Epithelial cell of proximal tubule (primary cell): ENCODE measurements at regions not wholly inside any gene's neighbourhood (a gene's known extent, or its start where the extent isn't known, plus 50 kb on each side); places are given as distances from the start of the nearest gene placed in this dataset.

Experiments used
- DNase-seq: peaks from one replicate; pipeline ENCODE4 v3.0.0-alpha.2; 2011; ENCODE audit warnings: low read depth
- H3K4me3 ChIP-seq: 2 replicates; pipeline ENCODE4 v1.5.1; 2011; ENCODE audit warnings: low read depth, mild to moderate bottlenecking, low read length
- CTCF ChIP-seq: conservative IDR thresholded peaks from 2 replicates; pipeline ENCODE4 v1.5.1; 2012; ENCODE audit warnings: low read depth, mild to moderate bottlenecking, low read length

DNA sequence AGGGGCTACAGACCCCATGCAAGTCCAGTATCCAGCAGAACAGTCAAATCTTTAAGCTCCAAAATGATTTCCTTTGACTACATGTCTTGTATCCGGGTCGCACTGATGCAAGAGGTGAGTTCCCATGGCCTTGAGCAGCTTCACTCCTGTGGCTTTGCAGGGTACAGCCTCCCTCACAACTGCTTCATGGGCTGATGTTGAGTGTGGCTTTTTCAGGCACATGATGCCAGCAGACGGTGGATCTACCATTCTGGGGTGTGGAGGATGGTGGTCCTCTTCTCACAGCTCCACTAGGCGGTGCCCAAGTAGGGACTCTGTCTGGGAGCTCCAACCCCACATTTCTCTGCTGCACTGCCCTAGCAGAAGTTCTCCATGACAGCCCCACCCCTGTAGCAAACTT is 208.4 kb downstream of the INSIG2 start:
- H3K4me3 ChIP-seq, result no peak overlapping the region
- TF ChIP-seq CTCF, result no peak
- DNase-seq, result no peak

- no peak for TF ChIP-seq CTCF
- DNase-seq, result no peak
- H3K4me3 ChIP-seq, result no peak overlapping the region
Measured at GRCh38 chr2:118295592-118296390, 207.5 kb downstream of the INSIG2 start.

- H3K4me3 ChIP-seq, result no peak overlapping the region
- no peak for DNase-seq
- TF ChIP-seq CTCF, result no peak
Measured at GRCh38 chr2:118294063-118294462, 205.8 kb downstream of the INSIG2 start.

GRCh38 chr2:118292991-118293390 is 204.7 kb downstream of the INSIG2 start:
- TF ChIP-seq CTCF, result no peak
- no peak overlapping the region for H3K4me3 ChIP-seq
- no peak for DNase-seq

DNA sequence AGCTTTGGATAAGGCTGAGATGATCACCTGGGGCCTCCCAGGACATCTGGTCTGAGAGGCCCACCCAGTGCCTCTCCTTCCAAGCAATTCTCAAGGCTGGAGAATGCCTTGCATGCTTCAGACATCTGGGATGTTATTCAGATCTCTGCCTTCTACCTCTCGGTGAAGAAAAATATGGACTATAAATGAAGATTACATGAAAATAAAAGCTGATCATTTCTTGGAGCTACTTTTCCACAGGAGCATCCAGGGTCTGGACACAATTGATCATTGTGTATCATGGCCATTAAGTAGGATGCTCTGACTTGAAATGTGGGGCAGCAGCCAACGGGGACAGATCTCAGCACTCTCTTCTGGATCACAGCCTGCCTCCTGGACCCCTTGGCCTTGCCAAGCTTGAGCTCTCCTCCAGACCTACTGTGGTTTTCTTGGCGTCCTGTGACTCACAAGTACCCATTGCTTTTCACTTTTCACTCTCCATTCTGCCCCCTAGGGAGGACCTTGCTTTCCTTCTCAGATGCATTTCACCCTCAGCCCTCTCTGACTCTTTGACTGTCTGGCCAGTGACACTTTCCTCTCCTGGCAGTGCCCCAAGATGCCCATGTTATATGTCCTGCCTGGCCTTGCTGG is 203.1 kb downstream of the INSIG2 start:
- H3K4me3 ChIP-seq, result no peak overlapping the region
- DNase-seq, result no peak
- no peak for TF ChIP-seq CTCF

GRCh38 chr2:118290411-118291250 is 202.4 kb downstream of the INSIG2 start:
- H3K4me3 ChIP-seq, result no peak overlapping the region
- no peak for TF ChIP-seq CTCF
- DNase-seq, result no peak
